Glutamatergic neuron (in vitro differentiated cells): ENCODE measurements at regions not wholly inside any gene's neighbourhood (a gene's known extent, or its start where the extent isn't known, plus 50 kb on each side); places are given as distances from the start of the nearest gene placed in this dataset.

Source experiments
- DNase-seq: peaks from one replicate; pipeline ENCODE4 v3.0.0; 2022
- H3K27ac Mint-ChIP-seq: one replicate; pipeline ENCODE4 v1.8.0; 2020; ENCODE audit warnings: mild to moderate bottlenecking, mixed read lengths, inconsistent platforms; ENCODE audit not compliant: unreplicated experiment
- H3K27me3 Mint-ChIP-seq: one replicate; pipeline ENCODE4 v1.8.0; 2020; ENCODE audit warnings: mild to moderate bottlenecking, moderate library complexity, mixed read lengths, inconsistent platforms; ENCODE audit not compliant: unreplicated experiment
- H3K36me3 Mint-ChIP-seq: one replicate; pipeline ENCODE4 v1.8.0; 2020; ENCODE audit warnings: mild to moderate bottlenecking, mixed read lengths, inconsistent platforms; ENCODE audit not compliant: unreplicated experiment
- H3K4me1 Mint-ChIP-seq: one replicate; pipeline ENCODE4 v1.8.0; 2020; ENCODE audit warnings: mild to moderate bottlenecking, low read depth, mixed read lengths, inconsistent platforms; ENCODE audit not compliant: unreplicated experiment
- H3K4me3 Mint-ChIP-seq: one replicate; pipeline ENCODE4 v1.8.0; 2020; ENCODE audit warnings: mild to moderate bottlenecking, mixed read lengths, inconsistent platforms; ENCODE audit not compliant: unreplicated experiment
- H3K9me3 Mint-ChIP-seq: one replicate; pipeline ENCODE4 v1.8.0; 2020; ENCODE audit warnings: mild to moderate bottlenecking, moderate library complexity, mixed read lengths, inconsistent platforms; ENCODE audit not compliant: unreplicated experiment
- TF ChIP-seq, protein P1 (sequence below): fragments of 200-600 bp; sonication (generic); IDR thresholded peaks from one replicate; pipeline ENCODE4 v1.5.0; 2021; ENCODE audit not compliant: partially characterized antibody, unreplicated experiment

DNA sequence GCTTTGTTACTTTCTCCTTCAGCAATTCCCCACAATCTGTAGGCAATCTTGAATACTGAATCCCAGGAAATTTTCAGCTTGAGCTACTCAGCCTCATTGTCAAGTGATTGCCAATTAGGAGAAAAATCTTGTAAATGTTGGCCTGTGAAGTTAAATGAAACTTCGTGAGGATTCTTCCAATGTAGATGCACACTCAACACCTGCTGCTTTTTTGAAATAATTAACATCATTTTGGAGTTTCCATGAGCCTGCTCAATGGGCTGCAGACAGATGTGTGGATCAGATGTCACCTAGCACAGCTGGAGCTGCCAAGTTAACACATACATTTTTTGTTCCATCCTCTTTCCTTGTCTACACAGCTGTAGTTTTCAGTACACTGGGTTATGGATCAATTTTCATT, 645.6 kb upstream of the LUZP2 start:
- TF ChIP-seq, protein P1, sequence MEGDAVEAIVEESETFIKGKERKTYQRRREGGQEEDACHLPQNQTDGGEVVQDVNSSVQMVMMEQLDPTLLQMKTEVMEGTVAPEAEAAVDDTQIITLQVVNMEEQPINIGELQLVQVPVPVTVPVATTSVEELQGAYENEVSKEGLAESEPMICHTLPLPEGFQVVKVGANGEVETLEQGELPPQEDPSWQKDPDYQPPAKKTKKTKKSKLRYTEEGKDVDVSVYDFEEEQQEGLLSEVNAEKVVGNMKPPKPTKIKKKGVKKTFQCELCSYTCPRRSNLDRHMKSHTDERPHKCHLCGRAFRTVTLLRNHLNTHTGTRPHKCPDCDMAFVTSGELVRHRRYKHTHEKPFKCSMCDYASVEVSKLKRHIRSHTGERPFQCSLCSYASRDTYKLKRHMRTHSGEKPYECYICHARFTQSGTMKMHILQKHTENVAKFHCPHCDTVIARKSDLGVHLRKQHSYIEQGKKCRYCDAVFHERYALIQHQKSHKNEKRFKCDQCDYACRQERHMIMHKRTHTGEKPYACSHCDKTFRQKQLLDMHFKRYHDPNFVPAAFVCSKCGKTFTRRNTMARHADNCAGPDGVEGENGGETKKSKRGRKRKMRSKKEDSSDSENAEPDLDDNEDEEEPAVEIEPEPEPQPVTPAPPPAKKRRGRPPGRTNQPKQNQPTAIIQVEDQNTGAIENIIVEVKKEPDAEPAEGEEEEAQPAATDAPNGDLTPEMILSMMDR = no peak
- no peaks in the 10 kb centered on the region for H3K27me3 Mint-ChIP-seq
- H3K27ac Mint-ChIP-seq = no peak overlapping the region
- H3K4me1 Mint-ChIP-seq = no peaks in the 10 kb centered on the region
- peaks cover 2% of the 10 kb centered on the region for H3K9me3 Mint-ChIP-seq
- H3K36me3 Mint-ChIP-seq = no peaks in the 10 kb centered on the region
- DNase-seq = no peak
- no peak overlapping the region for H3K4me3 Mint-ChIP-seq

DNA sequence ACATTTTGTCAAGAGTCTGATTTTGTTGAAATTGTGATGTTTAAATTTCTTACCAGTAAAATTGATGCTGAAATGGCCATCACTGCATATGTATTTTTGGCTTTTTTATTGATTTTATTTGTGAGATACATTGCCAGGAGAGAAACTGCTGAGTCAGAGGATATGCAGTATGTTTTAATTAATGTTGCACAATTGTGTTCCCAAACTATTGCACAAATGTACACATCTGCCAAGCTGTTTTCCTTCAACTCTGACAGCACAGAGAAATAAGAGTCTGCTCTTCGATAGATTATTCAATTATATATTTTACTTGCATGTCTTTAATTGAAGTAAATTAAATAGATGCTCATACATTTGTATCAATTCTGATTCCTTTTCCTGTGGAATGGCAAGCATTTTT, 640.2 kb upstream of the LUZP2 start:
- H3K4me1 Mint-ChIP-seq = no peaks in the 10 kb centered on the region
- DNase-seq = no peak
- no peak overlapping the region for H3K27ac Mint-ChIP-seq
- H3K27me3 Mint-ChIP-seq = no peaks in the 10 kb centered on the region
- no peaks in the 10 kb centered on the region for H3K36me3 Mint-ChIP-seq
- no peaks in the 10 kb centered on the region for H3K9me3 Mint-ChIP-seq
- TF ChIP-seq, protein P1 = no peak
- H3K4me3 Mint-ChIP-seq = no peak overlapping the region

DNA sequence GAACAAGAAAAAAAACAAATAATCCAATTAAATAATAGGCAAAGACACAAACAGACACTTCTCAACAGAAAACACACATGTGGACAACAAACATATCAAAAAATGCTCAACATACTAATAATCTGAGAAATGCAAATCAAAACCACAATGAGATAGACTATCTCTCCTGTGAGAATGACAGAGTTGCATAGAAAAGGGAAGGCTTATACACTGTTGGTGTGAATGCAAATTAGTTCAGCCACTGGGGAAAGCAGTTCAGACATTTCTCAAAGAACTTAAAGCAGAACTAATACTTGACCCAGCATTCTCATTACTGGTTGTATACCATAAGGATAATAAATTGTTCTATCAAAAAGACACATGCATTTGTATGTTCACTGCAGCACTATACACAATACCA, 637.8 kb upstream of the LUZP2 start:
- no peak overlapping the region for H3K4me3 Mint-ChIP-seq
- no peaks in the 10 kb centered on the region for H3K27me3 Mint-ChIP-seq
- no peaks in the 10 kb centered on the region for H3K36me3 Mint-ChIP-seq
- no peak overlapping the region for H3K27ac Mint-ChIP-seq
- H3K9me3 Mint-ChIP-seq = no peaks in the 10 kb centered on the region
- no peaks in the 10 kb centered on the region for H3K4me1 Mint-ChIP-seq
- DNase-seq = no peak
- TF ChIP-seq, protein P1 = no peak

DNA sequence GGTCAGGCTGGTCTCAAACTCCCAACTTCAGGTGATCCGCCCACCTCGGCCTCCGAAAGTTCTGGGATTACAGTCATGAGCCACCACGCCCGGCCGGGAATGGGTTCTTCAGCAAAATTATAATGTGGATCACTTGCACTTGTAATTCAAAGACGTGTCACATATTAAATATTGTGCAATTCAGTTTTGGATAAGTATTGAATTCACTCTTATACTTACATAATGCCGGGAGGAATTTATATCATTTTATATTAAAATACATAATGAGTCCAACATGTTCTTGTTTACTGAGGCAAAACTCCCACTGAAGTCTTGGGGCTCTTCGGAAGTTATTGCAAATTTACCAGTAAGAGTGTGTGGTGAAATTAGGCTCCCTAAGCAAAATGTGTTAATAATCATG, 635.2 kb upstream of the LUZP2 start:
- Mint-ChIP-seq H3K27ac (no peak overlapping the region), H3K36me3 (no peaks in the 10 kb centered on the region), H3K4me3 (no peak overlapping the region), H3K4me1 (no peaks in the 10 kb centered on the region), H3K9me3 (no peaks in the 10 kb centered on the region), H3K27me3 (no peaks in the 10 kb centered on the region)
- no peak for DNase-seq
- TF ChIP-seq, protein P1 = no peak

DNA sequence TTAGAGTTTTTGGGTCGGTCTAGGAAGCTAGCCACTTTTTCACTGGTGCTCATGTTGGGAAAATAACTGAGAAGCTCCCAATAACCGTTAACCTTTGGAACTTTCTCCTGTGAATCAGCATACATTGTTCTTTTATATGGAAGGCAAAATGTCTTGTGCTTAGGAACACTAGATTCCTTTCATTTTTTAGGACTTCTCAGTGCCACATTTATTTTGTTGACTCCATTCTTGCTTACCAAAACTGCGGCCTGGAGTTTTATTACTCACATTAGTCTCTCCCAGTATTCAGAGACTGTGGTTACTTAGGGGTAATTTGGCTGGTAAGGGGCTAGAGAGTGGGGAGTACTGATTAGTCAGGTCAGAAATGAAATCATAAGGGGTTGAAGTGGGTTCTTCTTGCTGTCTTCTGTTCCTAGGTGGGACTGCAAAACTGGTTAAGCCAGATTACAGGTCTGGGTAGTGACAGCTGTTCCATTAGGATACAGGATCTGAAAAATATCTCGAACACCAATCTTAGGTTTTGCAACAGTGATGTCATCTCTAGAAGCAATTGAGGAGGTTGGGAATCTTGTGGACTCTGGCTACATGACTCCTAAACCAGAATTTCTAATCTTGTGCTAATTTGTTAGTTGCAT, 631.4 kb upstream of the LUZP2 start:
- Mint-ChIP-seq H3K27me3 (no peaks in the 10 kb centered on the region), H3K27ac (no peak overlapping the region), H3K4me3 (no peak overlapping the region), H3K9me3 (no peaks in the 10 kb centered on the region), H3K36me3 (peaks cover 5% of the 10 kb centered on the region), H3K4me1 (no peaks in the 10 kb centered on the region)
- no peak for DNase-seq
- TF ChIP-seq, protein P1 = no peak
